ENCODE measurements at regions not wholly inside any gene's neighbourhood (a gene's known extent, or its start where the extent isn't known, plus 50 kb on each side); places are given as distances from the start of the nearest gene placed in this dataset.
"Not testable (repeated sequence)": the region's sequence is repeated elsewhere in the genome, so short reads cannot be mapped to it uniquely, and the experiment has no call there.

GRCh38 chr12:88944397-88944796 is 364.1 kb upstream of the KITLG start:
- no peak for DNase-seq (ENCODE audit: low spot score)

GRCh38 chr12:88940854-88941253 is 360.6 kb upstream of the KITLG start:
- DNase-seq (ENCODE audit: low spot score): no peak

- no peak for DNase-seq (ENCODE audit: low spot score)
These were observed 355.6 kb upstream of the KITLG start for GRCh38 chr12:88935856-88936255.

- DNase-seq (ENCODE audit: low spot score): no peak
These were observed 354.0 kb upstream of the KITLG start for GRCh38 chr12:88934163-88934747.

- no peak for DNase-seq (ENCODE audit: low spot score)
These were observed 352.2 kb upstream of the KITLG start for GRCh38 chr12:88932457-88932856.

- DNase-seq (ENCODE audit: low spot score): no peak
These were observed 351.3 kb upstream of the KITLG start for GRCh38 chr12:88931598-88931997.

- no peak for DNase-seq (ENCODE audit: low spot score)
These were observed 345.2 kb upstream of the KITLG start for GRCh38 chr12:88925454-88925853.

GRCh38 chr12:88924162-88924561 is 343.9 kb upstream of the KITLG start:
- DNase-seq (ENCODE audit: low spot score): no peak

GRCh38 chr12:88923631-88924030 is 343.4 kb upstream of the KITLG start:
- no peak for DNase-seq (ENCODE audit: low spot score)

GRCh38 chr12:88922816-88923215 is 342.5 kb upstream of the KITLG start:
- no peak for DNase-seq (ENCODE audit: low spot score)

GRCh38 chr12:88921890-88922532 is 341.7 kb upstream of the KITLG start:
- no peak for DNase-seq (ENCODE audit: low spot score)

- DNase-seq (ENCODE audit: low spot score): no peak
These were observed 341.2 kb upstream of the KITLG start for GRCh38 chr12:88921434-88921833.

- DNase-seq (ENCODE audit: low spot score): no peak
These were observed 337.9 kb upstream of the KITLG start for GRCh38 chr12:88918161-88918560.

GRCh38 chr12:88914967-88915366 is 334.7 kb upstream of the KITLG start:
- DNase-seq (ENCODE audit: low spot score): no peak

- no peak for DNase-seq (ENCODE audit: low spot score)
These were observed 329.2 kb upstream of the KITLG start for GRCh38 chr12:88909510-88909909.

GRCh38 chr12:88908345-88908744 is 328.1 kb upstream of the KITLG start:
- no peak for DNase-seq (ENCODE audit: low spot score)

GRCh38 chr12:88904705-88905104 is 324.4 kb upstream of the KITLG start:
- DNase-seq (ENCODE audit: low spot score): no peak

GRCh38 chr12:88903333-88903732 is 323.1 kb upstream of the KITLG start:
- DNase-seq (ENCODE audit: low spot score): no peak

- no peak for DNase-seq (ENCODE audit: low spot score)
These were observed 317.5 kb upstream of the KITLG start for GRCh38 chr12:88897723-88898122.

- DNase-seq (ENCODE audit: low spot score): no peak
These were observed 316.7 kb upstream of the KITLG start for GRCh38 chr12:88896958-88897357.

GRCh38 chr12:88895634-88896033 is 315.4 kb upstream of the KITLG start:
- no peak for DNase-seq (ENCODE audit: low spot score)

GRCh38 chr12:88893801-88894200 is 313.5 kb upstream of the KITLG start:
- no peak for DNase-seq (ENCODE audit: low spot score)

GRCh38 chr12:88891434-88891833 is 311.2 kb upstream of the KITLG start:
- DNase-seq (ENCODE audit: low spot score): not testable (repeated sequence)
